Breast epithelium (tissue), 4 donors: ENCODE measurements at regions not wholly inside any gene's neighbourhood (a gene's known extent, or its start where the extent isn't known, plus 50 kb on each side); places are given as distances from the start of the nearest gene placed in this dataset.

Experiments used
- DNase-seq, 2 donors: peaks; one replicate each; pipeline ENCODE4 v3.0.0-alpha.2; 2019; ENCODE audit warnings: low spot score in 2 of 2
- H3K27ac ChIP-seq, 2 donors: fragments of 200-600 bp; sonication (generic) in 1 of 2; one replicate each; pipeline ENCODE4 v1.5.1; 2016 to 2019; ENCODE audit warnings: mild to moderate bottlenecking in 1 of 2
- H3K27me3 ChIP-seq, 2 donors: fragments of 200-600 bp; sonication (generic) in 1 of 2; one replicate each; pipeline versions ENCODE4 v1.5.1 to v1.6.0; 2017 to 2019; ENCODE audit warnings: control low read depth in 1 of 2, mild to moderate bottlenecking in 1 of 2
- H3K36me3 ChIP-seq: fragments of 200-600 bp; one replicate; pipeline ENCODE4 v1.5.1; 2019
- H3K4me1 ChIP-seq, 2 donors: fragments of 200-600 bp; sonication (generic); one replicate each; pipeline ENCODE4 v1.5.1; 2016 to 2019; ENCODE audit warnings: control low read depth in 1 of 2
- H3K4me3 ChIP-seq, 3 donors: fragments of 200-600 bp; sonication (generic); 1 replicate in 2 of 3; 2 replicates in 1 of 3; pipeline ENCODE4 v1.5.1; 2016 to 2019; ENCODE audit warnings: mild to moderate bottlenecking in 3 of 3, moderate library complexity in 2 of 3
- H3K9me3 ChIP-seq, 2 donors: fragments of 200-600 bp; sonication (generic) in 1 of 2; one replicate each; pipeline ENCODE4 v1.5.1; 2016 to 2019; ENCODE audit warnings: control low read depth in 1 of 2
- POLR2A ChIP-seq: fragments of 450-650 bp; IDR thresholded peaks from one replicate; pipeline ENCODE4 v1.6.1; 2016; ENCODE audit warnings: antibody characterized with exemption, mild to moderate bottlenecking, moderate library complexity
- POLR2AphosphoS5 ChIP-seq, 3 donors: sonication (generic); formaldehyde crosslinking; IDR thresholded peaks; one replicate each; pipeline ENCODE4 v1.6.1; 2017; ENCODE audit warnings: antibody characterized with exemption in 3 of 3
- intact Hi-C: fragments of 100-400 bp; cut with DNase I; formaldehyde crosslinking; loops from one replicate; pipeline ENCODE4 v1.15.1; 2023; ENCODE audit warnings: low total_unique reads
- TF ChIP-seq, protein P1 (sequence below), 3 donors: fragments of 450-650 bp; IDR thresholded peaks; one replicate each; pipeline ENCODE4 v1.5.1; 2016 to 2017; ENCODE audit warnings: antibody characterized with exemption in 3 of 3, mild to moderate bottlenecking in 3 of 3, moderate library complexity in 3 of 3

GRCh38 chr6:19515939-19516338 lies 321.2 kb upstream of the ID4 start:
- H3K27me3 ChIP-seq = no peaks in the 10 kb centered on the region
- no peaks in the 10 kb centered on the region for H3K36me3 ChIP-seq
- H3K9me3 ChIP-seq = peaks cover 11 to 49% of the 10 kb centered on the region in 2 donors
- no peak overlapping the region for H3K4me3 ChIP-seq
- H3K4me1 ChIP-seq = no peaks in the 10 kb centered on the region
- intact Hi-C loops = no loop called here
- no peak overlapping the region for H3K27ac ChIP-seq
- no peak for DNase-seq
- no peak for TF ChIP-seq POLR2A
- no peak for TF ChIP-seq POLR2AphosphoS5 (IDR thresholded peaks at IDR 0.05)
- TF ChIP-seq, protein P1, sequence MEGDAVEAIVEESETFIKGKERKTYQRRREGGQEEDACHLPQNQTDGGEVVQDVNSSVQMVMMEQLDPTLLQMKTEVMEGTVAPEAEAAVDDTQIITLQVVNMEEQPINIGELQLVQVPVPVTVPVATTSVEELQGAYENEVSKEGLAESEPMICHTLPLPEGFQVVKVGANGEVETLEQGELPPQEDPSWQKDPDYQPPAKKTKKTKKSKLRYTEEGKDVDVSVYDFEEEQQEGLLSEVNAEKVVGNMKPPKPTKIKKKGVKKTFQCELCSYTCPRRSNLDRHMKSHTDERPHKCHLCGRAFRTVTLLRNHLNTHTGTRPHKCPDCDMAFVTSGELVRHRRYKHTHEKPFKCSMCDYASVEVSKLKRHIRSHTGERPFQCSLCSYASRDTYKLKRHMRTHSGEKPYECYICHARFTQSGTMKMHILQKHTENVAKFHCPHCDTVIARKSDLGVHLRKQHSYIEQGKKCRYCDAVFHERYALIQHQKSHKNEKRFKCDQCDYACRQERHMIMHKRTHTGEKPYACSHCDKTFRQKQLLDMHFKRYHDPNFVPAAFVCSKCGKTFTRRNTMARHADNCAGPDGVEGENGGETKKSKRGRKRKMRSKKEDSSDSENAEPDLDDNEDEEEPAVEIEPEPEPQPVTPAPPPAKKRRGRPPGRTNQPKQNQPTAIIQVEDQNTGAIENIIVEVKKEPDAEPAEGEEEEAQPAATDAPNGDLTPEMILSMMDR (IDR thresholded peaks at IDR 0.05) = no peak

DNA sequence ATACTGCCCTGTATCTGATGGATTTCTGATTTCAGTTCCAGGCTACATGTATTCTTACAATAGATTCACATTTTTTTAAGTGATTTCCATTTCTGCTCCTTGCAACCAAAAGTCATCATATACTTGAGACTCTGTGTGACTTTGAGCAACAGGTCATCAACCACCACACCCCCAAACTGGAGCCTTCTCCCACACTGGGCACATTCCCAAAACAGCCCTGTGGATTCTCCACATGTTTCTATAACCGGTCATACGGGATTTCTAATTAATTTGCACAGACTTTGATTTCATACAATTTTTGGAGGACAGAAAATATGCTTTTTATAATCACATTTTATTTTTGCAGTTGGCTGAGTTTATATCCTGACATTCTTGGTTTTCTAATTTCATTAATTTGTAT lies 317.2 kb upstream of the ID4 start:
- Histone ChIP-seq H3K9me3 (peaks cover 11 to 22% of the 10 kb centered on the region in 2 donors), H3K4me3 (no peak overlapping the region), H3K27ac (no peak overlapping the region), H3K36me3 (no peaks in the 10 kb centered on the region), H3K27me3 (no peaks in the 10 kb centered on the region), H3K4me1 (no peaks in the 10 kb centered on the region)
- TF ChIP-seq, protein P1 (IDR thresholded peaks at IDR 0.05) = no peak
- TF ChIP-seq POLR2AphosphoS5 (IDR thresholded peaks at IDR 0.05) (no peak), POLR2A (no peak)
- intact Hi-C loops = no loop called here
- no peak for DNase-seq

GRCh38 chr6:19524366-19525186 lies 312.6 kb upstream of the ID4 start:
- Histone ChIP-seq H3K4me3 (no peak overlapping the region), H3K36me3 (no peaks in the 10 kb centered on the region), H3K27ac (no peak overlapping the region), H3K9me3 (no peaks in the 10 kb centered on the region), H3K4me1 (no peaks in the 10 kb centered on the region), H3K27me3 (no peaks in the 10 kb centered on the region)
- no peak for DNase-seq
- no peak for TF ChIP-seq POLR2AphosphoS5 (IDR thresholded peaks at IDR 0.05)
- no peak for TF ChIP-seq POLR2A
- TF ChIP-seq, protein P1 (IDR thresholded peaks at IDR 0.05) = no peak
- intact Hi-C loops = no loop called here

DNA sequence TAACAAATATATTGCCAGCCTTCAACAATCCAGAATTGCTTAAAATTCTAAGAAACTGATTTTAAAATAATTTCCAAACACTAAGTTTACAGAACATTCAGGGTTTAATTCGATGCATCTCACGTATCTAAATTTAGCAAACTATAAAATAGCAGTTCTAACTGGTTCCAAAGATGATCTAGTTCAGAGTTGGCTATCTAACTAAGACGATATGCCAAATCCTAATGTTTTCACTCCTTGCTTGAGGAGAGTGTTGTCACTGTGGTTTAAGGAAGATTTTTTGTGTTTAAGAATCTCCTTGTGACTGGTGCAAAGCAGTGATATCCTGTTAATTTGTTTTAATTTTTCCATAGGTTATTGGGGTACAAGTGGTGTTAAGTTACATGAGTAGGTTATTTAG lies 311.5 kb upstream of the ID4 start:
- no peaks in the 10 kb centered on the region for H3K36me3 ChIP-seq
- H3K27me3 ChIP-seq = no peaks in the 10 kb centered on the region
- no peaks in the 10 kb centered on the region for H3K4me1 ChIP-seq
- TF ChIP-seq, protein P1 (IDR thresholded peaks at IDR 0.05) = no peak
- H3K9me3 ChIP-seq = no peaks in the 10 kb centered on the region
- no peak overlapping the region for H3K27ac ChIP-seq
- no peak for DNase-seq
- intact Hi-C loops = no loop called here
- no peak overlapping the region for H3K4me3 ChIP-seq

DNA sequence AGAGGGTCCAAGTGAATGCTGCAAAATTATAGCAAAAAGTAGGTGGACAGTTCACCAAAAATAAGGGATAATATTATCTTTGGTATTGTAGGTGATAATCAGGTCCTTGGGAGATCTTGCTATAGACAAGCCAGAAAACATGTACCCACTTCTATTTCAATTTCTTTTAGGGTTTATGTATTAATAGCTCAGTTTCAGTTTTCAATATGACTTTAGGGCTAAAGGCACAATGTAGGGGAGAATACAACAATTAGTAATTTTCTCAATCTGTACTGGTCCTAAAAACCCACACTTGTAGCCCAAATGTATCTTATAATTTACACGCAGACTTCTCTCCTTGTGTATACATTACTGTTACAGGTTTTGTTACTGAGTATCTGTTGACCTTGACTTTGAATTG lies 307.0 kb upstream of the ID4 start:
- no peaks in the 10 kb centered on the region for H3K9me3 ChIP-seq
- no peak overlapping the region for H3K4me3 ChIP-seq
- no peaks in the 10 kb centered on the region for H3K27me3 ChIP-seq
- TF ChIP-seq POLR2A (no peak), POLR2AphosphoS5 (IDR thresholded peaks at IDR 0.05) (no peak)
- TF ChIP-seq, protein P1 (IDR thresholded peaks at IDR 0.05) = no peak
- DNase-seq = no peak
- no peaks in the 10 kb centered on the region for H3K4me1 ChIP-seq
- H3K27ac ChIP-seq = no peak overlapping the region
- intact Hi-C loops = no loop called here
- no peaks in the 10 kb centered on the region for H3K36me3 ChIP-seq
